PC-3 (cell line): ENCODE measurements at regions not wholly inside any gene's neighbourhood (a gene's known extent, or its start where the extent isn't known, plus 50 kb on each side); places are given as distances from the start of the nearest gene placed in this dataset.
"Not testable (repeated sequence)": the region's sequence is repeated elsewhere in the genome, so short reads cannot be mapped to it uniquely, and the experiment has no call there.

Experiments
- ATAC-seq: fragments of 200-7000 bp; cut with Tn5 transposase; 2 replicates; pipeline ENCODE4 v1.9.1; 2020; ENCODE audit warnings: mild to moderate bottlenecking, moderate library complexity
- BruUV-seq: library from RNA; stranded (reverse); fragments of 400-500 nt; replicated peaks from 2 replicates; lab custom pipeline; 2021; lab: Mats Ljungman, UMichigan
- CTCF ChIA-PET: fragments of 300-600 bp; sonication (Branson Sonifier 250); formaldehyde crosslinking; loops from one replicate; lab custom pipeline; 2022; ENCODE audit warnings: antibody characterized with exemption; lab: Charles Lee
- POLR2A ChIA-PET: fragments of 300-600 bp; sonication (Branson Sonifier 250); formaldehyde crosslinking; loops from one replicate; lab custom pipeline; 2022; ENCODE audit warnings: antibody characterized with exemption; ENCODE audit not compliant: unreplicated experiment; lab: Charles Lee
- DNase-seq: peaks from one replicate; pipeline ENCODE4 v3.0.0-alpha.2; 2015
- H2AFZ ChIP-seq: fragments of 300-600 bp; sonication (generic); 2 replicates; pipeline ENCODE4 v1.6.0; 2016; ENCODE audit warnings: antibody characterized with exemption, low read length
- H3F3A ChIP-seq: fragments of 300-600 bp; sonication (generic); one replicate; pipeline ENCODE4 v1.6.0; 2017; ENCODE audit warnings: antibody characterized with exemption, low read length, control low read depth, mild to moderate bottlenecking; ENCODE audit not compliant: unreplicated experiment
- H3K27ac ChIP-seq: fragments of 300-600 bp; sonication (generic); 2 replicates; pipeline ENCODE4 v1.5.1; 2016; ENCODE audit warnings: mild to moderate bottlenecking, low read length
- H3K27me3 ChIP-seq: fragments of 300-600 bp; sonication (generic); 2 replicates; pipeline ENCODE4 v1.6.1; 2016; ENCODE audit warnings: low read length, mixed read lengths
- H3K36me3 ChIP-seq: fragments of 300-600 bp; sonication (generic); 2 replicates; pipeline ENCODE4 v1.6.1; 2016; ENCODE audit warnings: low read depth, mixed run types, low read length, mixed read lengths
- H3K4me1 ChIP-seq: fragments of 300-600 bp; sonication (generic); 2 replicates; pipeline ENCODE4 v1.5.1; 2016; ENCODE audit warnings: low read length; ENCODE audit not compliant: insufficient read depth
- H3K4me2 ChIP-seq: fragments of 300-600 bp; sonication (generic); 2 replicates; pipeline ENCODE4 v1.6.0; 2016; ENCODE audit warnings: low read length
- H3K4me3 ChIP-seq: fragments of 300-600 bp; sonication (generic); 2 replicates; pipeline ENCODE4 v1.5.1; 2016; ENCODE audit warnings: mild to moderate bottlenecking, low read length, mixed read lengths
- H3K79me2 ChIP-seq: fragments of 300-600 bp; sonication (generic); 2 replicates; pipeline ENCODE4 v1.6.1; 2017; ENCODE audit warnings: low read length, mixed read lengths
- H3K9ac ChIP-seq: fragments of 300-600 bp; sonication (generic); 2 replicates; pipeline ENCODE4 v1.6.0; 2016; ENCODE audit warnings: mild to moderate bottlenecking, low read length
- H3K9me2 ChIP-seq: fragments of 300-600 bp; sonication (generic); replicated peaks from 2 replicates; pipeline ENCODE4 v1.6.1; 2016; ENCODE audit warnings: mixed run types, low read length, mixed read lengths
- H3K9me3 ChIP-seq: fragments of 300-600 bp; sonication (generic); 2 replicates; pipeline ENCODE4 v1.6.1; 2016; ENCODE audit warnings: low read length, mixed read lengths
- H4K20me1 ChIP-seq: fragments of 300-600 bp; sonication (generic); 2 replicates; pipeline ENCODE4 v1.6.1; 2016; ENCODE audit warnings: low read length, mixed read lengths
- EZH2 ChIP-seq: fragments of 300-600 bp; sonication (generic); IDR thresholded peaks from one replicate; pipeline ENCODE4 v1.6.1; 2017; ENCODE audit warnings: antibody characterized with exemption, mild to moderate bottlenecking, low read length; ENCODE audit not compliant: unreplicated experiment
- EZH2phosphoT487 ChIP-seq: fragments of 300-600 bp; sonication (generic); IDR thresholded peaks from 2 replicates; pipeline ENCODE4 v1.6.1; 2018; ENCODE audit warnings: mild to moderate bottlenecking, antibody characterized with exemption, low read length, borderline replicate concordance
- intact Hi-C: fragments of 100-400 bp; cut with micrococcal nuclease; formaldehyde crosslinking; loops from 2 replicates; pipeline ENCODE4 v1.9.0; 2023
- TF ChIP-seq, protein P1 (sequence below): fragments of 300-600 bp; sonication (generic); conservative IDR thresholded peaks from 2 replicates; pipeline ENCODE4 v1.5.1; 2017; ENCODE audit warnings: antibody characterized with exemption, low read depth, mild to moderate bottlenecking, low read length

DNA sequence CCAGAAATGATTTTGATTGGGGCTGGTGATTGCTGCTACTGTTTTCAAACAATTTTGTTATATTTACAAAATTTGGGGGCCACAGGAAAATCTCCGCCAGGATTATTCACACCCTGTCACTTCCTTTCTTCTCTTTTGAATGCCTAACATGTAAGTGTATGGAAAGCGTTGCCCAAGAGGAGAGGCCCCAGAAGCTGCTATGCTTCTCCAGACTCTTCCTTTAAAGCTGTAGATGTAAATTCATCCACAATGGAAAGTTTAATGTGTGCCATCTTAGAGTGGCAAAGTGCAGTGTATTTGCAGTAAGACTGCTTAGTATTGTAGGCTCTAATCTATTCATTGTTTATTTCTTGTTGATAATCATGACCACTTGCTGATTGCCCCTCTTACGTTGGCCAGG lies 136.7 kb upstream of the LRIG3 start:
- no peaks in the 10 kb centered on the region for H3K9me3 ChIP-seq
- TF ChIP-seq, protein P1, sequence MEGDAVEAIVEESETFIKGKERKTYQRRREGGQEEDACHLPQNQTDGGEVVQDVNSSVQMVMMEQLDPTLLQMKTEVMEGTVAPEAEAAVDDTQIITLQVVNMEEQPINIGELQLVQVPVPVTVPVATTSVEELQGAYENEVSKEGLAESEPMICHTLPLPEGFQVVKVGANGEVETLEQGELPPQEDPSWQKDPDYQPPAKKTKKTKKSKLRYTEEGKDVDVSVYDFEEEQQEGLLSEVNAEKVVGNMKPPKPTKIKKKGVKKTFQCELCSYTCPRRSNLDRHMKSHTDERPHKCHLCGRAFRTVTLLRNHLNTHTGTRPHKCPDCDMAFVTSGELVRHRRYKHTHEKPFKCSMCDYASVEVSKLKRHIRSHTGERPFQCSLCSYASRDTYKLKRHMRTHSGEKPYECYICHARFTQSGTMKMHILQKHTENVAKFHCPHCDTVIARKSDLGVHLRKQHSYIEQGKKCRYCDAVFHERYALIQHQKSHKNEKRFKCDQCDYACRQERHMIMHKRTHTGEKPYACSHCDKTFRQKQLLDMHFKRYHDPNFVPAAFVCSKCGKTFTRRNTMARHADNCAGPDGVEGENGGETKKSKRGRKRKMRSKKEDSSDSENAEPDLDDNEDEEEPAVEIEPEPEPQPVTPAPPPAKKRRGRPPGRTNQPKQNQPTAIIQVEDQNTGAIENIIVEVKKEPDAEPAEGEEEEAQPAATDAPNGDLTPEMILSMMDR, result no peak
- TF ChIP-seq EZH2phosphoT487 (no peak), EZH2 (no peak)
- no peak overlapping the region for H3K4me3 ChIP-seq
- peaks cover 3% of the 10 kb centered on the region for H3F3A ChIP-seq
- DNase-seq (no peak), ATAC-seq (no peak)
- no peak overlapping the region for H3K27ac ChIP-seq
- POLR2A ChIA-PET, result no interaction called here
- peaks cover 15% of the 10 kb centered on the region for H3K4me1 ChIP-seq
- no TSS peak for BruUV-seq
- no peak overlapping the region for H2AFZ ChIP-seq
- H3K9me2 ChIP-seq, result no peaks in the 10 kb centered on the region
- H3K79me2 ChIP-seq, result no peaks in the 10 kb centered on the region
- no peaks in the 10 kb centered on the region for H4K20me1 ChIP-seq
- no peaks in the 10 kb centered on the region for H3K36me3 ChIP-seq
- H3K9ac ChIP-seq, result no peak overlapping the region
- intact Hi-C loops, result loop anchor here (5.0 kb wide), 1 partner anchor 140 kb away; no protein-coding TSS in a partner anchor
- no peaks in the 10 kb centered on the region for H3K27me3 ChIP-seq
- no peak overlapping the region for H3K4me2 ChIP-seq
- CTCF ChIA-PET, result no interaction called here

DNA sequence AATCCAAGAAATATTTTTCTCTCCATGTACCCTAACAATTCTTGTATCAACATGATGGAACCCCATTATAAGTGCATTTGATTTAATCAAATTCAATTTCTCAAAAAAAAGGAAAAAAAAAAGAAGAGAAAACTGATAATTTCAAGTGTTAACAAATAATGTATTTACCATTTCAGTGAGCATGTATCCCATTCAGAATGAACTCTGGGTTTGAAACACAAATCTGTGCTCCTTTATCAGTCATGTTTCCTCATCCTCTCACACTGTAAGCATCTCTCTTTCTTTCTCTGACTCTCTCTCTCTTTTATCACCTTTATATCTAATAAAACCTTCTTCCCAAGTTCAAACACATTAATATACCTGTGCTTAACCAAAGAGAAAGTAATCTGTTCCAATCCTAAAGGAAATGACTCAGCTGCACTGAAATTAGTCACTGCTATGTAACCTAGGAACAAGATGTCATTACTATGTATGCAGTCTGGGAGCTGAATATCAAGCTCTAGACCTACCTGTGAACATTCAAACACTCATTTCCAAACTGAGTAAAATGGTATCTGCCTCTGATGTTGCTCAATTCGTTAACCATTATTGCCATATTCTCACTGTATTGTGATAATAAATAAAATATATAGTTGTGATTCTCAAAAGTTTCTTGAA lies 135.0 kb upstream of the LRIG3 start:
- Histone ChIP-seq H3K36me3 (no peaks in the 10 kb centered on the region), H3K9me2 (no peaks in the 10 kb centered on the region), H3K9me3 (no peaks in the 10 kb centered on the region), H4K20me1 (no peaks in the 10 kb centered on the region), H3K4me3 (no peak overlapping the region), H3K79me2 (no peaks in the 10 kb centered on the region), H3K4me1 (peaks cover 15% of the 10 kb centered on the region), H3K27me3 (no peaks in the 10 kb centered on the region), H3K27ac (peak overlapping the region; percentile 69), H3K4me2 (peak overlapping the region; percentile 38), H3K9ac (peak overlapping the region; percentile 14; the same call in 1 of the 2 replicates), H2AFZ (no peak overlapping the region), H3F3A (peaks cover 3% of the 10 kb centered on the region)
- TF ChIP-seq, protein P1, result no peak
- no peak for TF ChIP-seq EZH2phosphoT487
- no peak for TF ChIP-seq EZH2
- BruUV-seq, result no TSS peak
- intact Hi-C loops, result loop anchor here (1.0 to 5.0 kb wide), 2 partner anchors 14 to 138 kb away; no protein-coding TSS in a partner anchor
- peak; percentile 99 for ATAC-seq
- ChIA-PET CTCF (no interaction called here), POLR2A (interaction anchor here (0.5 to 0.7 kb wide), 2 partner anchors 137 to 750 kb away, joined by 3 read pairs; no protein-coding TSS in a partner anchor)
- DNase-seq, result peak; percentile 94

DNA sequence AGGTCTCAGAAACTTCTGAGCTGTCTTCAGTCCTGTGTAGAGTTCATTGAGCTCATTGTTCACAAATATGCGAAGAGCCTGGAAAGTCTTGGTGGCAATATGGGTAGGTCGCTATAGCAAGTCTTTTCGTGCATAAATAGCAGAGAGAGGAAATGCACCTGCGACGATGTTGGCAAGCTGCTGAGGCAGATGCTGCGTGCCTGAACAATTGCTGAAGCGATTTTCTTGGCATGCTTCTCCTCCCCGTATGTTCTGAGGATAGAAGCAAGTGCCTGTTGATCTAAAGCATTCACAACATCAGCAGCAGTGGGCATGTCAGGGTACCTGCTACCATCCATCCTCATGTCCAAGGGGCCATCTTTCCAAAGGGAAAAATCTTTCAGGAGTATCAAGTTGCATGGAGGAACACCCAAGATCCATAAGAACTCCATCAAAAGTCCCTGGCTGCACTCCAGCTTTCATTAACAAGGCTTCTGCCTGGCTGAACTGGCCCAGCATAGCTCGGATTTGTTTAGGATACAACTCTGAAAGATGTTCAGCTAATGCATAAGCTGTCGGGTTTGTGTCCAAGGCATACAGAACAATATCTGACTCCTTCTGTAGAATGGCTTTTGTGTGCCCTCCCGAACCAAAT lies 133.1 kb upstream of the LRIG3 start:
- H3K27ac ChIP-seq, intact Hi-C loops, H3F3A ChIP-seq, BruUV-seq, H3K9ac ChIP-seq, H3K4me3 ChIP-seq, H3K27me3 ChIP-seq, H3K36me3 ChIP-seq, DNase-seq, ATAC-seq, CTCF ChIA-PET, H3K9me2 ChIP-seq, H3K9me3 ChIP-seq, H3K79me2 ChIP-seq, POLR2A ChIA-PET, H2AFZ ChIP-seq, H3K4me2 ChIP-seq, H4K20me1 ChIP-seq: not testable (repeated sequence)
- H3K4me1 ChIP-seq, result peaks cover 15% of the 10 kb centered on the region
